IPS-NIHi11 (cell line): ENCODE measurements at regions not wholly inside any gene's neighbourhood (a gene's known extent, or its start where the extent isn't known, plus 50 kb on each side); places are given as distances from the start of the nearest gene placed in this dataset.

Experiments
- DNase-seq: peaks from one replicate; pipeline ENCODE4 v3.0.0; 2012; ENCODE audit warnings: mixed read lengths, low spot score

GRCh38 chrX:39333451-39333850, 532.2 kb downstream of the MID1IP1 start:
- no peak for DNase-seq

DNA sequence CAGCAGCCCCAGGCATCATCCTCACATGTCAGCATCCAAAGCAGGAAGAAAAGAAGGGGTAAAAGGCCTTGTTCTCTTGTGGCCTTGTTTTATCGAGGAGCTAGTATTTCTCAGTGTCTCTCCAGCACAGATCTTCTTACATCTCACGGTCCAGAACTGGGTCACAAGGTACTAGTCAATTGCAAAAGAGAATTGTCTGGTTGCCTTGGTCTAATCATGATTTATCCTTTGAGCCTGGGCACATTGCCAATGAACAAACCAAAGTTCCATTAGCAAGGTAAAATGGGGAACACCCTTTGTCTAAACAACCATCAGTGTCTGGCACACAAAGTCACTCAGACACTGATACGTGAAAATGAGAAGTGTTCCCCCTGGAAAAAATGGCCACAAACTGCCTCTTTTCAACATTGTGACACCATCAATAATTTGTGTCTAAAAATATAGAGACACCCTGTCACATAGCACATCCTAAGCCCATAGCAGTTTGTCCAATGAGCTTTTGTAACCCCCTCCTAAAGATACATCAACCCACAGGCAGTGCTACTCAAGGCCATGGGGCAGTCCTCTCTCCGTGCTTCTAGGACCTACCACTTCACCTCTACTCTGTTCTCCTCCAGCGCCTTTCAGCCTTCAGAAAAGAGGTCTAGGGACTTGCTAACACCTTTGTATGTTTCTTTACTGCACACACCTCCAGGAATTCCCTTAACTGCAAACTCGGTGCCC, 534.4 kb downstream of the MID1IP1 start:
- DNase-seq = no peak

GRCh38 chrX:39336671-39337311, 535.5 kb downstream of the MID1IP1 start:
- no peak for DNase-seq

DNA sequence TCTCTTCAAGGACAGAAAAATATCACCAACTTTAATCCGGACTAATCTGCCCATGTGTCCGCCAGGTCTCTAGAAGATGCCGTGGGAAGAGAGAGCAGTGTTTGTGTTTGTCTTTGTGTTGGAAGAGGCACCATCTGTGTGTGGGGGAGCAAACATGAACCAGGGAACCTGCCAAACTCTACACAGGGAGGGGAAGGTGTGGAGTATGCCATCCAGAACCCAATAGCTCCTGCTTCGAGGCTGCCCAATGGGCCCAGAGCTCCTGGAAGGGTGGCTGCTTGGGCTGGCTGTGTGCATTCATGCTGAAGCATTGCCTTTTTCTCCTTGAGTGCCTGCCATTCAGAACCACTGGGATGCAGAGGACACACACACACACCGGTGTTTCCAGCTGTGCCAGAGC, 536.2 kb downstream of the MID1IP1 start:
- no peak for DNase-seq

GRCh38 chrX:39338583-39338982, 537.3 kb downstream of the MID1IP1 start:
- DNase-seq = no peak

GRCh38 chrX:39356119-39356807, 555.0 kb downstream of the MID1IP1 start:
- no peak for DNase-seq

DNA sequence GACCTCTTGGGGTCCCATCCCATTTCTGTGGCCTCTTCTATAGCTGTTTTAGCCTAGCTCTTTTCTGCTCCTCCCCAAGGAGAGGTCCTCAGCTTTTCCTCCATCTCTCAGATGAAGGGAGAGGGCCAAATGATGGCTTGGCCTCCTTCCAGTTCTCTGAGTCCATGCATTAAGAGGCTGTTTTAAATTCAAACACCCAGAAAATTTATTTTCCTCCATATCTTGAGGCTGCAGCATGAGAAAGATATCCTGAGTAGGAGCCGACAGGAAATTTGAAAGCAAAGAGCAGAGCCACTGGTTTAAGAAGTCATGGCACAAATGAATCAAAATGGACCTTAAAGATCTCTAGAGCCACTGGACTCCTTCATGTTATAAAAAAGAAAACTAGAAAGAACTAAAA, 558.8 kb downstream of the MID1IP1 start:
- no peak for DNase-seq

DNA sequence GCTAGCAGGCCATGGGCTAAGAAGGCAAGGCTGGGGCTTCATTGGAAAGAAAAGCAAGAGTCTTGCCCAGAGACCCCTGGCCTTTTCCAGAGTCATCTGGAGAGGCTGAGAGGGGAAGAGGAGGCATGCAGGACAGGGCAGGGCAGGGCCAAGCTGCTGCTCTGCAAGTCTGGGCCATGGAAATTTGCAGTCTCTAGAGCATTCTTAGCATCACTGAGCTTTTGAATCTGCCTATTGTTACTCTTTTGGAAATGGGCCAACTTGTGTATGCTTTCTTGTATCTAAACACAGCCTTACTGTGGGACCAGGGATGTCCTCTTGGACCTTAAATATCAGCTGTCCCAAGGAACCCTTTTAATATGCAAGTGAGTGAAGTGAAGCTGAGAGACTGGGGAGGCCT, 560.5 kb downstream of the MID1IP1 start:
- no peak for DNase-seq

- no peak for DNase-seq
Observed at GRCh38 chrX:39367416-39367815, 566.2 kb downstream of the MID1IP1 start.

DNA sequence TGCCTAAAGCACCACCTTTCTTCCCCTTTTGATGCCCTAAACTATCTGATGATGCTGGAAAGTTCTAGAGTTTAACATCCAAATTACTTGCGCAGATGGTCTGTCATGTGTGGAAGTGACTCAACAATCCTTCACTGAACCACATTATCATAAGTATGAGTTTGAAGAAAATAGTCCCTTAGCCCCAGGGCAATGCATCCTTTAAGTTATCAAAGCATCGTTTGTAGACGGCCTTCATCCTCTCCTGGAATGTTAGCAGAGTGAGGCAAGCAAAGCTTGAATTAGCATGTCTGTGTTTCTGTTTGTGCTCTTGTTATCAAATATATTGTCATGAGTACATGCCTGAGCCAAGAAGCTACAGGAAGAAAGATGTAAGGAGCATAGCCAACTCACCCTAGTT, 570.9 kb downstream of the MID1IP1 start:
- DNase-seq = no peak

- DNase-seq = no peak
Observed at GRCh38 chrX:39377157-39377556, 575.9 kb downstream of the MID1IP1 start.

DNA sequence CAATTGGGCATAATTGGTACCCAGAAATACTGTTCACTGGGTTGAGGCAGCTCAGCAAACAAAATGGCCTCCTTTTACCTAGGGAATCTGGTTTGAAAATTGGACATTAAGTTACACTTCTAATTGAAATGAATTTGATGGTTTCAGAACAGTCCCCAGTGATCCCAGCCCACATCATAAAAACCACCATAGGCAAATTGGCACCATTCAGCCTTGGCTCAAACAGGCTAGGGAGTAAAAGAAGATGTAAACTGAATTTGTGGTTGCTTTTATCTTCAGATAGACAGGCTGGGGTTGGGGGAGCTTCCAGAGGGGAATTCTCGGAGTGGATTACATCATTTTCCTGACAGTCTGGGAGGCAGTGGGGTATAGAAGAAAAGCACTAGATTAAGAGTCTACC, 576.5 kb downstream of the MID1IP1 start:
- DNase-seq = no peak

DNA sequence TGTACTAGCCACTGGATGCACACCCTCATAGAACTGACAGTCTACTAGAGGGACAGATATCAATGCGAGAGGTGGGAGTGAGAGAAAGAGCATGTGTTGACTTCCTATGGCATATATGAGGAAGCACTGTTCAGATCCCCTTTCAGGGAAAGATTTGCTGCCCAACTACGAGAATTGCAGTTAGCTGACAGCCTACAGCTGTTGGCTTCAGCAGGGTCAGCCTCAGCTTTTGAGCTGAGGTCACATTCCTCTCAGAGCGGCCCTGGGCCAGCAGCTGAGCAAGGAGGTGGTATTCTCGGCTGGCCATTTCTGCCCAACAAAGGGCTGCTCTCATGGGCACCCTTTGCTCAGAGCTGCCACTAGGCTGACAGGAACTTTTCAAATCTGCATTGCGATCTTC, 580.2 kb downstream of the MID1IP1 start:
- DNase-seq = no peak

DNA sequence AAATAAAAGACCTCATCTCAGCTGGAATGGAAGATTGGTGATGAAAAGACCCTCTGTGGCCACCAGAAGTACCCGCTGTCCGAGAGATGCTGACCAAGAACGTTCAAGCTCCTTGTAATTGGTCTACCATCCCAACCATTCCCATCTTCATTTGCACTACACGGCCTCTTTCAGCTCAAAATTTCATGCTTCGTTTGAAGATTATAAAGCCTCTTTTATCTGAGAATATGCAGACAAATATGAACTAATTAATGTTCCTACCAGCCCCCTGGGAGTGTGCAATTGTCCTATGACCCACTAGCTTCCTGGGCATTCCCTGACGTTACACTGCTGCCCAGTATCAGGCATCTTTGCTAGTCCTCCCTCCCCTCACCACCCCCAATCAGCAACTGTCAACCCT, 583.7 kb downstream of the MID1IP1 start:
- no peak for DNase-seq

DNA sequence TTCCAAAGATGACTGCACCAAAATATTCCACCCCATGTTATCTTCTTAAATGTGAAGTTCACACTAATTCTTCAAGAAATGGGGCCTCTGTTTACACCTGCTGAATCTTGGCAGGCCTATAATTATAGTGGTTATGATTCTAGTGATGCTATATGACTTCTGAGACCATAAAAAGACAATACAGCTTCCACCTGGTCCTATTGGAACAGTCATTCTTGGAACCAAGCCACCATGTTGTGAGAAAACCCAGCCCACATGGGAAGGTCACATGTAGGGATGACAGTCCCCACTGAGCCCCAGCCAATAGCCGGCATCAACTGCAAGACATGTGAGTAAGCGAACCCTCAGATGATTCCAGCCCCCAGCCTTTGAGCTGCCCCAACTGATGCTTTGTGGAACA, 587.5 kb downstream of the MID1IP1 start:
- no peak for DNase-seq

DNA sequence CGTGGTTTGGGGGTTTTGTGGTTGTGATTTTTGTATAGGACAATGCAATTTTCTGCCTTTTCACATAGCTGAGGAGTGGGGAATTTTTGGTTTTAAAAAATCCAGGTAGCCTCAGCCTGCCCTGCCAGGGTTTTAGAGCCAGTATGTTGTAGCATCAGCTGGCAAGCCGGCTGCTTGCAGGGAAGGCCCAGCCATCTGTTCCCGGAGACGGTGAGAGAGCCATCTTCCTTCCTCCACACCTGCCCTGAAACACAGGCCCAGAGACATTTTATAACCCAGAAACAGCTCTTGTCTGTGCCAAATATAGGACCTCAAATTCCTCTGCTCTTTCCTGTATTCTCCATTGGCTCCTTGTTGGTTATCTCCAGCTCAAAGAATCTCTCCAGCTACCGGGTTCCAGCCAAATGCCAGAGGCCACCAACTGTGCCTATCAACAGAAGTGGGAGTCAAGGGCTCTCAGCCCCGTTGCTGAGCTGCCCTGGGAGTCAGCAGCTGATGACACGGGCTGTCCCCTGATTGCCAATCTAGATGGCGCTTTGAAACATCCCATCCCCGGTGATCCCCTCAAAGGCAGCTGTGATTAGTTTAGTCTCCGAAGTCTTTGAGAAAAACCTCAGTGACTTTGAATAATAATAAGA, 595.2 kb downstream of the MID1IP1 start:
- no peak for DNase-seq

GRCh38 chrX:39397561-39398199, 596.4 kb downstream of the MID1IP1 start:
- DNase-seq = no peak

GRCh38 chrX:39398215-39398962, 597.1 kb downstream of the MID1IP1 start:
- DNase-seq = no peak

DNA sequence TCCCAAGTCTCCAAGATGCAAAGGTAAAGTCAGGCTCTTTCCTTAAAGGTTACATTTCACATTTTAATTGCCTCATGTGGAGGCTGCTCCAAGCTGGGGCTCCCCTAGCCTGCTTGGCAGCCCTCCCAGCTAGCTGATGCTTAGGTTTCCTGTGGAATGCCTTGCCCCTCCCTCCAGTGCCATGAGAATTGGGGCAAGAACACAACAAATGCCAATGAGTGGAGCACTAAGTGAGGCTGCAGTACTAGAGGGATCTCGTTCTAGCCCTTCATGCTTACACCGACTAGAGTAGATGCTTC, 597.7 kb downstream of the MID1IP1 start:
- no peak for DNase-seq

- no peak for DNase-seq
Observed at GRCh38 chrX:39399387-39399786, 598.1 kb downstream of the MID1IP1 start.

GRCh38 chrX:39401483-39402110, 600.3 kb downstream of the MID1IP1 start:
- DNase-seq = no peak
